ENCODE measurements at regions not wholly inside any gene's neighbourhood (a gene's known extent, or its start where the extent isn't known, plus 50 kb on each side); places are given as distances from the start of the nearest gene placed in this dataset.

DNA sequence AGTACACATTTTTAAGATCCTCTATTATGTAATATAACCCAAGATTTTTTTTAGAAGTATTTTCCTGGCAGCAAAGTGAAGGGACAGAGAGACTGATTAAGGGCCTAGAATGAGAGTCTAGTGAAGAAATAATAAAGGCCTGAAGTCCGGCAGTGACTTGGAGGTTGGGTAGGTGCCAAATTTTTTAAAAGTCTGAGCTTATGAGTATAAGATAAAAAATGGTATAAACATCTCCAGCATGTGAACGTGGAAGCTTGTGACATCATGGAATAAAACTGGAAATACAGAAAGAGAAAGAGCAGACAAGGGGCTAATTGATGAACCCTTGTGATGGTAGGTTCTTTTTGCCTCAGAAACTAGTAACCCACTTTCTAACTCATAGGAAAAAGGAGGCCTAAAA lies 174.6 kb downstream of the SUCLA2 start:
- WGBS: 81% methylated on average over 2 of the region's 2 CpGs

More for the DNA sequence above, 174.6 kb downstream of the SUCLA2 start:
- Histone ChIP-seq H3K27ac (ENCODE audit: low read depth in 1 of 2, low read length in 2 of 2) (no peak overlapping the region), H3K4me3 (ENCODE audit: low read depth in 1 of 3, low read length in 3 of 3) (no peak overlapping the region), H3K27me3 (ENCODE audit: control insufficient read depth in 4 of 4, insufficient read depth in 4 of 4, low read length in 3 of 4) (no peaks in the 10 kb centered on the region), H3K36me3 (ENCODE audit: control insufficient read depth in 4 of 4, insufficient read depth in 3 of 4, low read depth in 1 of 4, low read length in 3 of 4) (no peaks in the 10 kb centered on the region), H3K9ac (ENCODE audit: low read depth in 1 of 2, low read length in 2 of 2) (no peak overlapping the region), H3K4me1 (ENCODE audit: control insufficient read depth in 4 of 4, insufficient read depth in 4 of 4, low read length in 3 of 4) (no peaks in the 10 kb centered on the region), H3K9me3 (ENCODE audit: control insufficient read depth in 4 of 4, low read length in 3 of 4) (no peaks in the 10 kb centered on the region)
- DNase-seq (ENCODE audit: low spot score): no peak
- TF ChIP-seq, protein P1, sequence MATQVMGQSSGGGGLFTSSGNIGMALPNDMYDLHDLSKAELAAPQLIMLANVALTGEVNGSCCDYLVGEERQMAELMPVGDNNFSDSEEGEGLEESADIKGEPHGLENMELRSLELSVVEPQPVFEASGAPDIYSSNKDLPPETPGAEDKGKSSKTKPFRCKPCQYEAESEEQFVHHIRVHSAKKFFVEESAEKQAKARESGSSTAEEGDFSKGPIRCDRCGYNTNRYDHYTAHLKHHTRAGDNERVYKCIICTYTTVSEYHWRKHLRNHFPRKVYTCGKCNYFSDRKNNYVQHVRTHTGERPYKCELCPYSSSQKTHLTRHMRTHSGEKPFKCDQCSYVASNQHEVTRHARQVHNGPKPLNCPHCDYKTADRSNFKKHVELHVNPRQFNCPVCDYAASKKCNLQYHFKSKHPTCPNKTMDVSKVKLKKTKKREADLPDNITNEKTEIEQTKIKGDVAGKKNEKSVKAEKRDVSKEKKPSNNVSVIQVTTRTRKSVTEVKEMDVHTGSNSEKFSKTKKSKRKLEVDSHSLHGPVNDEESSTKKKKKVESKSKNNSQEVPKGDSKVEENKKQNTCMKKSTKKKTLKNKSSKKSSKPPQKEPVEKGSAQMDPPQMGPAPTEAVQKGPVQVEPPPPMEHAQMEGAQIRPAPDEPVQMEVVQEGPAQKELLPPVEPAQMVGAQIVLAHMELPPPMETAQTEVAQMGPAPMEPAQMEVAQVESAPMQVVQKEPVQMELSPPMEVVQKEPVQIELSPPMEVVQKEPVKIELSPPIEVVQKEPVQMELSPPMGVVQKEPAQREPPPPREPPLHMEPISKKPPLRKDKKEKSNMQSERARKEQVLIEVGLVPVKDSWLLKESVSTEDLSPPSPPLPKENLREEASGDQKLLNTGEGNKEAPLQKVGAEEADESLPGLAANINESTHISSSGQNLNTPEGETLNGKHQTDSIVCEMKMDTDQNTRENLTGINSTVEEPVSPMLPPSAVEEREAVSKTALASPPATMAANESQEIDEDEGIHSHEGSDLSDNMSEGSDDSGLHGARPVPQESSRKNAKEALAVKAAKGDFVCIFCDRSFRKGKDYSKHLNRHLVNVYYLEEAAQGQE (IDR thresholded peaks at IDR 0.05): no peak
- no peak for TF ChIP-seq YY1 (IDR thresholded peaks at IDR 0.05)
- no peak for TF ChIP-seq NR2F2 (IDR thresholded peaks at IDR 0.05)
- TF ChIP-seq, protein P2, sequence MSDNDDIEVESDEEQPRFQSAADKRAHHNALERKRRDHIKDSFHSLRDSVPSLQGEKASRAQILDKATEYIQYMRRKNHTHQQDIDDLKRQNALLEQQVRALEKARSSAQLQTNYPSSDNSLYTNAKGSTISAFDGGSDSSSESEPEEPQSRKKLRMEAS (IDR thresholded peaks at IDR 0.05): no peak
- TF ChIP-seq JUND (IDR thresholded peaks at IDR 0.05): no peak
- TF ChIP-seq TAF1 (conservative IDR thresholded peaks at IDR 0.05): no peak
- TF ChIP-seq, protein P3, sequence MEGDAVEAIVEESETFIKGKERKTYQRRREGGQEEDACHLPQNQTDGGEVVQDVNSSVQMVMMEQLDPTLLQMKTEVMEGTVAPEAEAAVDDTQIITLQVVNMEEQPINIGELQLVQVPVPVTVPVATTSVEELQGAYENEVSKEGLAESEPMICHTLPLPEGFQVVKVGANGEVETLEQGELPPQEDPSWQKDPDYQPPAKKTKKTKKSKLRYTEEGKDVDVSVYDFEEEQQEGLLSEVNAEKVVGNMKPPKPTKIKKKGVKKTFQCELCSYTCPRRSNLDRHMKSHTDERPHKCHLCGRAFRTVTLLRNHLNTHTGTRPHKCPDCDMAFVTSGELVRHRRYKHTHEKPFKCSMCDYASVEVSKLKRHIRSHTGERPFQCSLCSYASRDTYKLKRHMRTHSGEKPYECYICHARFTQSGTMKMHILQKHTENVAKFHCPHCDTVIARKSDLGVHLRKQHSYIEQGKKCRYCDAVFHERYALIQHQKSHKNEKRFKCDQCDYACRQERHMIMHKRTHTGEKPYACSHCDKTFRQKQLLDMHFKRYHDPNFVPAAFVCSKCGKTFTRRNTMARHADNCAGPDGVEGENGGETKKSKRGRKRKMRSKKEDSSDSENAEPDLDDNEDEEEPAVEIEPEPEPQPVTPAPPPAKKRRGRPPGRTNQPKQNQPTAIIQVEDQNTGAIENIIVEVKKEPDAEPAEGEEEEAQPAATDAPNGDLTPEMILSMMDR (IDR thresholded peaks at IDR 0.05; ENCODE audit: low read depth, low read length, missing input control): no peak
- TF ChIP-seq EGR1 (IDR thresholded peaks at IDR 0.05; ENCODE audit: low read depth in 2 of 2): no peak
- TF ChIP-seq RXRA (IDR thresholded peaks at IDR 0.05): no peak
- TF ChIP-seq, protein P4, sequence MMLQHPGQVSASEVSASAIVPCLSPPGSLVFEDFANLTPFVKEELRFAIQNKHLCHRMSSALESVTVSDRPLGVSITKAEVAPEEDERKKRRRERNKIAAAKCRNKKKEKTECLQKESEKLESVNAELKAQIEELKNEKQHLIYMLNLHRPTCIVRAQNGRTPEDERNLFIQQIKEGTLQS (IDR thresholded peaks at IDR 0.05): no peak
- no peak for TF ChIP-seq ZBTB33 (IDR thresholded peaks at IDR 0.05)
- no peak for TF ChIP-seq HNF4G (IDR thresholded peaks at IDR 0.05)
- no peak for TF ChIP-seq GABPA (IDR thresholded peaks at IDR 0.05 in 1 of 2, conservative IDR thresholded peaks at IDR 0.05 in 1 of 2)
- no peak for TF ChIP-seq FOXA1 (IDR thresholded peaks at IDR 0.05)
- TF ChIP-seq FOXA2 (IDR thresholded peaks at IDR 0.05): no peak
- no peak for TF ChIP-seq HNF4A (conservative IDR thresholded peaks at IDR 0.05)
- TF ChIP-seq SP1 (IDR thresholded peaks at IDR 0.05): no peak
